Caco-2 (cell line): ENCODE measurements at regions not wholly inside any gene's neighbourhood (a gene's known extent, or its start where the extent isn't known, plus 50 kb on each side); places are given as distances from the start of the nearest gene placed in this dataset.
"Not testable (repeated sequence)": the region's sequence is repeated elsewhere in the genome, so short reads cannot be mapped to it uniquely, and the experiment has no call there.

ENCODE experiments used
- BruUV-seq: library from RNA; stranded (reverse); fragments of 400-500 nt; replicated peaks from 2 replicates; lab custom pipeline; 2021; lab: Mats Ljungman, UMichigan
- CTCF ChIA-PET: fragments of 300-600 bp; sonication (Branson Sonifier 250); formaldehyde crosslinking; loops from one replicate; lab custom pipeline; 2022; ENCODE audit warnings: antibody characterized with exemption; lab: Charles Lee
- POLR2A ChIA-PET: fragments of 300-600 bp; sonication (Branson Sonifier 250); formaldehyde crosslinking; loops from one replicate; lab custom pipeline; 2022; ENCODE audit warnings: antibody characterized with exemption; lab: Charles Lee
- DNase-seq, 2 experiments: peaks; one replicate each; pipeline versions ENCODE4 v3.0.0 to v3.0.0-alpha.2; 2020 to 2022
- H3K27me3 ChIP-seq: replicated peaks from 2 replicates; pipeline ENCODE4 v1.6.0; 2011; ENCODE audit warnings: low read length; ENCODE audit not compliant: control insufficient read depth, insufficient read depth
- H3K36me3 ChIP-seq: 2 replicates; pipeline ENCODE4 v1.5.1; 2011; ENCODE audit warnings: low read length; ENCODE audit not compliant: control insufficient read depth, insufficient read depth
- H3K4me1 ChIP-seq: fragments of 250-450 bp; sonication (Bioruptor Pico); 2 replicates; pipeline ENCODE4 v1.5.1; 2020; ENCODE audit warnings: mild to moderate bottlenecking
- H3K4me3 ChIP-seq: 2 replicates; pipeline ENCODE4 v1.5.1; 2011; ENCODE audit warnings: low read depth, mild to moderate bottlenecking, control low read depth, low read length
- H3K9me3 ChIP-seq: fragments of 250-450 bp; sonication (Bioruptor Pico); 2 replicates; pipeline ENCODE4 v1.5.1; 2020; ENCODE audit warnings: mild to moderate bottlenecking, moderate library complexity
- H3K27ac Mint-ChIP-seq: one replicate; pipeline ENCODE4 v1.8.0; 2022; ENCODE audit warnings: mixed read lengths; ENCODE audit not compliant: unreplicated experiment
- H3K27me3 Mint-ChIP-seq: one replicate; pipeline ENCODE4 v1.8.0; 2022; ENCODE audit warnings: mixed read lengths; ENCODE audit not compliant: insufficient read depth, unreplicated experiment
- H3K36me3 Mint-ChIP-seq: one replicate; pipeline ENCODE4 v1.8.0; 2022; ENCODE audit warnings: mild to moderate bottlenecking, mixed read lengths; ENCODE audit not compliant: insufficient read depth, unreplicated experiment
- H3K4me1 Mint-ChIP-seq: one replicate; pipeline ENCODE4 v1.8.0; 2022; ENCODE audit warnings: low read depth, mixed read lengths; ENCODE audit not compliant: unreplicated experiment
- H3K4me3 Mint-ChIP-seq: one replicate; pipeline ENCODE4 v1.8.0; 2022; ENCODE audit warnings: mild to moderate bottlenecking, moderate library complexity, mixed read lengths; ENCODE audit not compliant: unreplicated experiment
- H3K9me3 Mint-ChIP-seq: one replicate; pipeline ENCODE4 v1.8.0; 2022; ENCODE audit warnings: mixed read lengths; ENCODE audit not compliant: unreplicated experiment
- CTCF ChIP-seq, 2 experiments: fragments of 200-600 bp in 1 of 2; IDR thresholded peaks; 1 replicate in 1 of 2; 2 replicates in 1 of 2; pipeline versions ENCODE4 v1.5.1 to v1.8.0; 2011 to 2022; ENCODE audit warnings: antibody characterized with exemption in 1 of 2, control low read depth in 1 of 2, inconsistent platforms in 1 of 2, low read depth in 1 of 2, low read length in 1 of 2, mild to moderate bottlenecking in 1 of 2, moderate library complexity in 1 of 2; ENCODE audit not compliant: insufficient read depth in 1 of 2, severe bottlenecking in 1 of 2, unreplicated experiment in 1 of 2
- intact Hi-C: fragments of 100-400 bp; cut with micrococcal nuclease; formaldehyde crosslinking; loops from one replicate; pipeline ENCODE4 v1.10.0; 2022; ENCODE audit not compliant: unreplicated experiment

- CTCF ChIA-PET, result no interaction called here
- H3K27me3 ChIP-seq, result no peaks in the 10 kb centered on the region
- intact Hi-C loops, result no loop called here
- H3K9me3 Mint-ChIP-seq, result no peaks in the 10 kb centered on the region
- TF ChIP-seq CTCF (IDR thresholded peaks at IDR 0.05; ENCODE audit: insufficient read depth in 1 of 2, low read depth in 1 of 2, low read length in 1 of 2, severe bottlenecking in 1 of 2, unreplicated experiment in 1 of 2), result no peak
- no peaks in the 10 kb centered on the region for H3K27me3 Mint-ChIP-seq
- H3K4me1 ChIP-seq, result no peaks in the 10 kb centered on the region
- no peaks in the 10 kb centered on the region for H3K36me3 Mint-ChIP-seq
- H3K4me1 Mint-ChIP-seq, result no peaks in the 10 kb centered on the region
- no peaks in the 10 kb centered on the region for H3K9me3 ChIP-seq
- no peak for DNase-seq
- H3K4me3 ChIP-seq, result no peak overlapping the region
- no peaks in the 10 kb centered on the region for H3K36me3 ChIP-seq
- no peak overlapping the region for H3K4me3 Mint-ChIP-seq
- BruUV-seq, result no TSS peak
- no peak overlapping the region for H3K27ac Mint-ChIP-seq
- POLR2A ChIA-PET, result no interaction called here
Observed at GRCh38 chr3:6326771-6327170, 534.1 kb upstream of the GRM7 start.

- H3K4me3 ChIP-seq, H3K4me3 Mint-ChIP-seq: not testable (repeated sequence)
Observed at GRCh38 chr3:6340980-6341325, 520.0 kb upstream of the GRM7 start.

GRCh38 chr3:6351752-6352151, 509.2 kb upstream of the GRM7 start:
- Mint-ChIP-seq H3K36me3 (no peaks in the 10 kb centered on the region), H3K4me3 (no peak overlapping the region), H3K9me3 (no peaks in the 10 kb centered on the region), H3K27me3 (no peaks in the 10 kb centered on the region), H3K27ac (no peak overlapping the region), H3K4me1 (no peaks in the 10 kb centered on the region)
- DNase-seq, result no peak
- intact Hi-C loops, result no loop called here
- Histone ChIP-seq H3K27me3 (no peaks in the 10 kb centered on the region), H3K36me3 (no peaks in the 10 kb centered on the region), H3K4me3 (no peak overlapping the region), H3K4me1 (no peaks in the 10 kb centered on the region), H3K9me3 (no peaks in the 10 kb centered on the region)
- BruUV-seq, result no TSS peak
- TF ChIP-seq CTCF (IDR thresholded peaks at IDR 0.05; ENCODE audit: insufficient read depth in 1 of 2, low read depth in 1 of 2, low read length in 1 of 2, severe bottlenecking in 1 of 2, unreplicated experiment in 1 of 2), result no peak
- ChIA-PET CTCF (no interaction called here), POLR2A (no interaction called here)

More at GRCh38 chr3:6340980-6341325, 520.0 kb upstream of the GRM7 start:
- DNase-seq, intact Hi-C loops, H3K9me3 ChIP-seq, H3K27me3 Mint-ChIP-seq, H3K4me1 Mint-ChIP-seq, H3K27me3 ChIP-seq, H3K9me3 Mint-ChIP-seq, CTCF ChIA-PET, H3K36me3 ChIP-seq, POLR2A ChIA-PET, H3K27ac Mint-ChIP-seq, H3K36me3 Mint-ChIP-seq, H3K4me1 ChIP-seq, BruUV-seq: not testable (repeated sequence)

GRCh38 chr3:6354653-6355052, 506.3 kb upstream of the GRM7 start:
- no peak overlapping the region for H3K4me3 Mint-ChIP-seq
- no peaks in the 10 kb centered on the region for H3K36me3 Mint-ChIP-seq
- no peaks in the 10 kb centered on the region for H3K27me3 Mint-ChIP-seq
- CTCF ChIA-PET, result no interaction called here
- no peaks in the 10 kb centered on the region for H3K27me3 ChIP-seq
- DNase-seq, result no peak
- H3K4me3 ChIP-seq, result no peak overlapping the region
- H3K27ac Mint-ChIP-seq, result no peak overlapping the region
- POLR2A ChIA-PET, result no interaction called here
- H3K36me3 ChIP-seq, result no peaks in the 10 kb centered on the region
- no peaks in the 10 kb centered on the region for H3K9me3 ChIP-seq
- TF ChIP-seq CTCF (IDR thresholded peaks at IDR 0.05; ENCODE audit: insufficient read depth in 1 of 2, low read depth in 1 of 2, low read length in 1 of 2, severe bottlenecking in 1 of 2, unreplicated experiment in 1 of 2), result no peak
- no peaks in the 10 kb centered on the region for H3K4me1 Mint-ChIP-seq
- no peaks in the 10 kb centered on the region for H3K9me3 Mint-ChIP-seq
- BruUV-seq, result no TSS peak
- intact Hi-C loops, result no loop called here
- H3K4me1 ChIP-seq, result no peaks in the 10 kb centered on the region
